Upper lobe of right lung (tissue), 1 donor: ENCODE measurements at regions not wholly inside any gene's neighbourhood (a gene's known extent, or its start where the extent isn't known, plus 50 kb on each side); places are given as distances from the start of the nearest gene placed in this dataset.
A peak's percentile ranks its signal among the peaks of the same experiment; 100 is the strongest.
"Not testable (repeated sequence)": the region's sequence is repeated elsewhere in the genome, so short reads cannot be mapped to it uniquely, and the experiment has no call there.

Source experiments
- ATAC-seq: fragments of 200-7000 bp; cut with Tn5 transposase; one replicate; pipeline ENCODE4 v1.9.1; 2020; ENCODE audit warnings: mild to moderate bottlenecking, moderate library complexity
- DNase-seq: peaks from one replicate; pipeline ENCODE4 v3.0.0-alpha.2; 2020
- H3K27ac ChIP-seq: fragments of 200-600 bp; one replicate; pipeline ENCODE4 v1.8.0; 2022
- H3K27me3 ChIP-seq: fragments of 200-600 bp; one replicate; pipeline ENCODE4 v1.8.0; 2022; ENCODE audit warnings: mild to moderate bottlenecking
- H3K36me3 ChIP-seq: fragments of 200-600 bp; one replicate; pipeline ENCODE4 v1.8.0; 2022
- H3K4me1 ChIP-seq: fragments of 200-600 bp; one replicate; pipeline ENCODE4 v1.8.0; 2022
- H3K4me3 ChIP-seq: fragments of 200-600 bp; one replicate; pipeline ENCODE4 v1.8.0; 2022; ENCODE audit warnings: mild to moderate bottlenecking
- H3K9me3 ChIP-seq: fragments of 200-600 bp; one replicate; pipeline ENCODE4 v1.8.0; 2022
- CTCF ChIP-seq: fragments of 200-600 bp; IDR thresholded peaks from one replicate; pipeline ENCODE4 v1.8.0; 2022; ENCODE audit warnings: antibody characterized with exemption
- intact Hi-C: fragments of 100-400 bp; cut with DNase I; formaldehyde crosslinking; loops from one replicate; pipeline ENCODE4 v1.11.0; 2022
- donor health status: DM: no; HTN: yes; CAD: no; lungs with severe emphysema.

- intact Hi-C loops, result no loop called here
- TF ChIP-seq CTCF, result no peak
- H3K27me3 ChIP-seq, result no peaks in the 10 kb centered on the region
- ATAC-seq (no peak), DNase-seq (no peak)
- H3K4me1 ChIP-seq, result no peaks in the 10 kb centered on the region
- H3K4me3 ChIP-seq, result no peak overlapping the region
- no peak overlapping the region for H3K27ac ChIP-seq
- no peaks in the 10 kb centered on the region for H3K36me3 ChIP-seq
- H3K9me3 ChIP-seq, result no peaks in the 10 kb centered on the region
Measured at GRCh38 chrX:137172317-137172948, 138.6 kb upstream of the GPR101 start.

- H3K27me3 ChIP-seq, result no peaks in the 10 kb centered on the region
- intact Hi-C loops, result no loop called here
- no peaks in the 10 kb centered on the region for H3K9me3 ChIP-seq
- no peak for DNase-seq
- no peak for TF ChIP-seq CTCF
- H3K27ac ChIP-seq, result no peak overlapping the region
- no peaks in the 10 kb centered on the region for H3K36me3 ChIP-seq
- no peak for ATAC-seq
- H3K4me1 ChIP-seq, result no peaks in the 10 kb centered on the region
- no peak overlapping the region for H3K4me3 ChIP-seq
Measured at GRCh38 chrX:137171626-137172025, 137.8 kb upstream of the GPR101 start.

GRCh38 chrX:137166591-137166990, 132.8 kb upstream of the GPR101 start:
- H3K4me1 ChIP-seq, result no peaks in the 10 kb centered on the region
- no peak for ATAC-seq

GRCh38 chrX:137164329-137164728, 130.5 kb upstream of the GPR101 start:
- Histone ChIP-seq H3K27ac (no peak overlapping the region), H3K27me3 (no peaks in the 10 kb centered on the region), H3K4me1 (no peaks in the 10 kb centered on the region), H3K9me3 (no peaks in the 10 kb centered on the region), H3K4me3 (no peak overlapping the region), H3K36me3 (no peaks in the 10 kb centered on the region)
- no peak for TF ChIP-seq CTCF
- intact Hi-C loops, result no loop called here
- no peak for ATAC-seq
- no peak for DNase-seq

More at GRCh38 chrX:137166591-137166990, 132.8 kb upstream of the GPR101 start:
- no peak for DNase-seq
- no peaks in the 10 kb centered on the region for H3K27me3 ChIP-seq
- no peak overlapping the region for H3K4me3 ChIP-seq
- intact Hi-C loops, result no loop called here
- H3K36me3 ChIP-seq, result no peaks in the 10 kb centered on the region
- no peaks in the 10 kb centered on the region for H3K9me3 ChIP-seq
- no peak overlapping the region for H3K27ac ChIP-seq
- peak; percentile 13 for TF ChIP-seq CTCF

- intact Hi-C loops, result no loop called here
- H3K4me1 ChIP-seq, result no peaks in the 10 kb centered on the region
- H3K27me3 ChIP-seq, result no peaks in the 10 kb centered on the region
- H3K4me3 ChIP-seq, result no peak overlapping the region
- no peak for TF ChIP-seq CTCF
- H3K36me3 ChIP-seq, result no peaks in the 10 kb centered on the region
- H3K9me3 ChIP-seq, result no peaks in the 10 kb centered on the region
- H3K27ac ChIP-seq, result no peak overlapping the region
- no peak for DNase-seq
- ATAC-seq, result no peak
Measured at GRCh38 chrX:137151403-137151802, 117.6 kb upstream of the GPR101 start.

GRCh38 chrX:137143864-137144263, 110.1 kb upstream of the GPR101 start:
- ATAC-seq (no peak), DNase-seq (no peak)
- no peaks in the 10 kb centered on the region for H3K27me3 ChIP-seq
- H3K4me1 ChIP-seq, result no peaks in the 10 kb centered on the region
- H3K4me3 ChIP-seq, result no peak overlapping the region
- H3K36me3 ChIP-seq, result no peaks in the 10 kb centered on the region
- intact Hi-C loops, result no loop called here
- no peak for TF ChIP-seq CTCF
- H3K27ac ChIP-seq, result no peak overlapping the region
- no peaks in the 10 kb centered on the region for H3K9me3 ChIP-seq

GRCh38 chrX:137122651-137123050, 88.9 kb upstream of the GPR101 start:
- H3K27me3 ChIP-seq, H3K9me3 ChIP-seq, ATAC-seq, H3K4me1 ChIP-seq, intact Hi-C loops, H3K27ac ChIP-seq, H3K36me3 ChIP-seq, DNase-seq, H3K4me3 ChIP-seq: not testable (repeated sequence)
